ENCODE measurements at regions not wholly inside any gene's neighbourhood (a gene's known extent, or its start where the extent isn't known, plus 50 kb on each side); places are given as distances from the start of the nearest gene placed in this dataset.
"Not testable (repeated sequence)": the region's sequence is repeated elsewhere in the genome, so short reads cannot be mapped to it uniquely, and the experiment has no call there.

DNA sequence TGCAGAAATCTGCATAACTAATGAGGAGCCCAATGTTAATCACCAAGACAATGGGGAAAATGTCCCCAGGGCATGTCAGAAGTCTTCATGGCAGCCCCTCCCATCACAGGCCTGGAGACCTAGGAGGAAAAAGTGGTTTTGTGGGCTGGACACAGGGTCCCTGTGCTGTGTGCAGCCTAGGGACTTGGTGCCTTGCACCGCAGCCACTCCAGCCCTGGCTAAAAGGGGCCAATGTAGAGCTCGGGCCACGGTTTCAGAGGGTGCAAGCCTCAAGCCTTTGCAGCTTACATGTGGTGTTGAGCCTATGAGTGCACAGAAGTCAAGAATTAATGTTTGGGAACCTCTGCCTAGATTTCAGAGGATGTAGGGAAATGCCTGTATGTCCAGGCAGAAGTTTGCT, 474.3 kb upstream of the ADGRB3 start:
- not testable (repeated sequence) for TF ChIP-seq POLR2AphosphoS5 (IDR thresholded peaks at IDR 0.05; ENCODE audit: low read depth, low read length); TCF12 (IDR thresholded peaks at IDR 0.05; ENCODE audit: low read depth, low read length); BACH1 (IDR thresholded peaks at IDR 0.05; ENCODE audit: low read length); GABPA (IDR thresholded peaks at IDR 0.05; ENCODE audit: borderline replicate concordance, insufficient read depth, low read length)
- TF ChIP-seq, protein P1, sequence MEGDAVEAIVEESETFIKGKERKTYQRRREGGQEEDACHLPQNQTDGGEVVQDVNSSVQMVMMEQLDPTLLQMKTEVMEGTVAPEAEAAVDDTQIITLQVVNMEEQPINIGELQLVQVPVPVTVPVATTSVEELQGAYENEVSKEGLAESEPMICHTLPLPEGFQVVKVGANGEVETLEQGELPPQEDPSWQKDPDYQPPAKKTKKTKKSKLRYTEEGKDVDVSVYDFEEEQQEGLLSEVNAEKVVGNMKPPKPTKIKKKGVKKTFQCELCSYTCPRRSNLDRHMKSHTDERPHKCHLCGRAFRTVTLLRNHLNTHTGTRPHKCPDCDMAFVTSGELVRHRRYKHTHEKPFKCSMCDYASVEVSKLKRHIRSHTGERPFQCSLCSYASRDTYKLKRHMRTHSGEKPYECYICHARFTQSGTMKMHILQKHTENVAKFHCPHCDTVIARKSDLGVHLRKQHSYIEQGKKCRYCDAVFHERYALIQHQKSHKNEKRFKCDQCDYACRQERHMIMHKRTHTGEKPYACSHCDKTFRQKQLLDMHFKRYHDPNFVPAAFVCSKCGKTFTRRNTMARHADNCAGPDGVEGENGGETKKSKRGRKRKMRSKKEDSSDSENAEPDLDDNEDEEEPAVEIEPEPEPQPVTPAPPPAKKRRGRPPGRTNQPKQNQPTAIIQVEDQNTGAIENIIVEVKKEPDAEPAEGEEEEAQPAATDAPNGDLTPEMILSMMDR (IDR thresholded peaks at IDR 0.05; ENCODE audit: control extremely low read depth in 1 of 3, insufficient read depth in 1 of 3, low read depth in 1 of 3, low read length in 3 of 3), result not testable (repeated sequence)
- TF ChIP-seq, protein P2, sequence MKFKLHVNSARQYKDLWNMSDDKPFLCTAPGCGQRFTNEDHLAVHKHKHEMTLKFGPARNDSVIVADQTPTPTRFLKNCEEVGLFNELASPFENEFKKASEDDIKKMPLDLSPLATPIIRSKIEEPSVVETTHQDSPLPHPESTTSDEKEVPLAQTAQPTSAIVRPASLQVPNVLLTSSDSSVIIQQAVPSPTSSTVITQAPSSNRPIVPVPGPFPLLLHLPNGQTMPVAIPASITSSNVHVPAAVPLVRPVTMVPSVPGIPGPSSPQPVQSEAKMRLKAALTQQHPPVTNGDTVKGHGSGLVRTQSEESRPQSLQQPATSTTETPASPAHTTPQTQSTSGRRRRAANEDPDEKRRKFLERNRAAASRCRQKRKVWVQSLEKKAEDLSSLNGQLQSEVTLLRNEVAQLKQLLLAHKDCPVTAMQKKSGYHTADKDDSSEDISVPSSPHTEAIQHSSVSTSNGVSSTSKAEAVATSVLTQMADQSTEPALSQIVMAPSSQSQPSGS (IDR thresholded peaks at IDR 0.05; ENCODE audit: low read length), result not testable (repeated sequence)

Data from H1 (cell line).